H1 (cell line): ENCODE measurements at regions not wholly inside any gene's neighbourhood (a gene's known extent, or its start where the extent isn't known, plus 50 kb on each side); places are given as distances from the start of the nearest gene placed in this dataset.
"Not testable (repeated sequence)": the region's sequence is repeated elsewhere in the genome, so short reads cannot be mapped to it uniquely, and the experiment has no call there.

Source experiments
- CTCF ChIA-PET: fragments of 300-600 bp; sonication (Branson Sonifier 250); formaldehyde crosslinking; loops from one replicate; lab custom pipeline; 2021; ENCODE audit not compliant: partially characterized antibody; lab: Charles Lee
- POLR2A ChIA-PET: fragments of 300-600 bp; sonication (Branson Sonifier 250); formaldehyde crosslinking; loops from one replicate; lab custom pipeline; 2021; ENCODE audit warnings: inconsistent platforms; ENCODE audit not compliant: partially characterized antibody; lab: Charles Lee
- DNase-seq, 2 experiments: peaks; one replicate each; pipeline versions ENCODE4 v3.0.0 to v3.0.0-alpha.2; 2010 to 2022; ENCODE audit warnings: low spot score in 2 of 2, low read depth in 1 of 2, mixed read lengths in 1 of 2
- FAIRE-seq: peaks from 2 replicates; lab custom pipeline; 2011; peaks lifted over from hg19 to GRCh38; lab: Jason Lieb, UNC
- H2AFZ ChIP-seq: 2 replicates; pipeline ENCODE4 v1.8.1; 2012; ENCODE audit warnings: low read length, inconsistent platforms
- H2AK5ac ChIP-seq: 2 replicates; pipeline ENCODE4 v1.6.1; 2013; ENCODE audit warnings: low read depth, low read length
- H2BK120ac ChIP-seq: replicated peaks from 2 replicates; pipeline ENCODE3; 2013; ENCODE audit warnings: low read depth, low read length, inconsistent platforms
- H2BK12ac ChIP-seq: 2 replicates; pipeline ENCODE4 v1.6.1; 2013; ENCODE audit warnings: low read depth, low read length
- H2BK15ac ChIP-seq: 2 replicates; pipeline ENCODE4 v1.6.1; 2013; ENCODE audit warnings: low read length
- H2BK20ac ChIP-seq: 2 replicates; pipeline ENCODE4 v1.6.1; 2013; ENCODE audit warnings: low read length
- H2BK5ac ChIP-seq: 2 replicates; pipeline ENCODE4 v1.6.1; 2013; ENCODE audit warnings: low read depth, low read length
- H3K14ac ChIP-seq: 2 replicates; pipeline ENCODE4 v1.6.1; 2013; ENCODE audit warnings: inconsistent platforms; ENCODE audit not compliant: insufficient read length
- H3K18ac ChIP-seq: 2 replicates; pipeline ENCODE4 v1.6.1; 2013; ENCODE audit warnings: low read length; ENCODE audit errors: extremely low read depth
- H3K23ac ChIP-seq: 2 replicates; pipeline ENCODE4 v1.6.1; 2013; ENCODE audit warnings: inconsistent platforms; ENCODE audit not compliant: insufficient read length
- H3K23me2 ChIP-seq: 2 replicates; pipeline ENCODE4 v1.6.1; 2013; ENCODE audit warnings: low read depth, low read length
- H3K27ac ChIP-seq: 2 replicates; pipeline ENCODE4 v1.6.1; 2011; ENCODE audit warnings: low read depth, low read length, inconsistent platforms
- H3K27me3 ChIP-seq, 4 experiments: replicated peaks in 1 of 4; 1 replicate in 1 of 4; 2 replicates in 3 of 4; pipeline versions ENCODE4 v1.6.1 to v1.8.1; 2011 to 2013; ENCODE audit warnings: low read length in 3 of 4, mild to moderate bottlenecking in 3 of 4, inconsistent platforms in 2 of 4, mixed read lengths in 2 of 4, moderate library complexity in 1 of 4; ENCODE audit not compliant: control insufficient read depth in 3 of 4, insufficient read depth in 3 of 4; ENCODE audit errors: extremely low read depth in 1 of 4
- H3K36me3 ChIP-seq, 4 experiments: 2 replicates each; pipeline versions ENCODE4 v1.6.1 to v1.8.1; 2011 to 2013; ENCODE audit warnings: mild to moderate bottlenecking in 4 of 4, low read length in 3 of 4, moderate library complexity in 2 of 4, control low read depth in 1 of 4, inconsistent platforms in 1 of 4; ENCODE audit not compliant: insufficient read depth in 4 of 4, control insufficient read depth in 2 of 4
- H3K4ac ChIP-seq: replicated peaks from 2 replicates; pipeline ENCODE3; 2013; ENCODE audit warnings: low read length, low read depth, mixed read lengths, inconsistent platforms; ENCODE audit not compliant: insufficient read length
- H3K4me1 ChIP-seq, 4 experiments: replicated peaks in 1 of 4; 1 replicate in 1 of 4; 2 replicates in 3 of 4; pipeline versions ENCODE4 v1.6.1 to v1.8.1; 2011 to 2013; ENCODE audit warnings: low read length in 3 of 4, inconsistent platforms in 2 of 4, mixed read lengths in 1 of 4; ENCODE audit not compliant: insufficient read depth in 4 of 4, control insufficient read depth in 3 of 4
- H3K4me2 ChIP-seq, 2 experiments: 2 replicates each; pipeline versions ENCODE4 v1.6.1 to v1.8.1; 2011 to 2013; ENCODE audit warnings: low read depth in 2 of 2, low read length in 2 of 2, control low read depth in 1 of 2, inconsistent platforms in 1 of 2, mild to moderate bottlenecking in 1 of 2; ENCODE audit not compliant: insufficient read depth in 1 of 2
- H3K4me3 ChIP-seq, 4 experiments: fragments of 200-600, 300-600 bp in 1 of 4; sonication (generic), shearing (Covaris generic), sonication (Bioruptor Twin) in 1 of 4; 2 replicates each; pipeline versions ENCODE4 v1.5.1 to v1.8.1; 2011 to 2016; ENCODE audit warnings: low read length in 4 of 4, low read depth in 3 of 4, control low read depth in 2 of 4, inconsistent platforms in 2 of 4, mild to moderate bottlenecking in 2 of 4, mixed read lengths in 1 of 4, moderate library complexity in 1 of 4; ENCODE audit not compliant: insufficient read depth in 2 of 4; ENCODE audit errors: extremely low read depth in 1 of 4
- H3K56ac ChIP-seq: replicated peaks from 2 replicates; pipeline ENCODE3; 2013; ENCODE audit warnings: low read depth, mild to moderate bottlenecking, mixed read lengths, low read length, inconsistent platforms; ENCODE audit not compliant: insufficient read length
- H3K79me1 ChIP-seq: 2 replicates; pipeline ENCODE4 v1.6.1; 2013; ENCODE audit warnings: low read depth, low read length, control low read depth
- H3K79me2 ChIP-seq, 2 experiments: 2 replicates each; pipeline versions ENCODE4 v1.6.1 to v1.8.1; 2012 to 2013; ENCODE audit warnings: low read length in 2 of 2, mild to moderate bottlenecking in 2 of 2, inconsistent platforms in 1 of 2; ENCODE audit not compliant: insufficient read depth in 2 of 2, control insufficient read depth in 1 of 2
- H3K9ac ChIP-seq, 4 experiments: replicated peaks in 1 of 4; 1 replicate in 1 of 4; 2 replicates in 3 of 4; pipeline versions ENCODE4 v1.6.1 to v1.8.1; 2011 to 2013; ENCODE audit warnings: low read depth in 3 of 4, low read length in 3 of 4, control low read depth in 2 of 4, mild to moderate bottlenecking in 2 of 4, moderate library complexity in 2 of 4, inconsistent platforms in 1 of 4; ENCODE audit errors: extremely low read depth in 1 of 4
- H3K9me3 ChIP-seq, 2 experiments: 2 replicates each; pipeline versions ENCODE4 v1.6.1 to v1.8.1; 2012 to 2013; ENCODE audit warnings: mild to moderate bottlenecking in 2 of 2, moderate library complexity in 2 of 2, control low read depth in 1 of 2, inconsistent platforms in 1 of 2, low read depth in 1 of 2, low read length in 1 of 2, mixed read lengths in 1 of 2; ENCODE audit not compliant: insufficient read depth in 2 of 2
- H4K20me1 ChIP-seq, 2 experiments: replicated peaks in 1 of 2; 2 replicates each; pipeline versions ENCODE3 to v1.8.1; 2011 to 2013; ENCODE audit warnings: inconsistent platforms in 2 of 2, low read length in 2 of 2, mild to moderate bottlenecking in 1 of 2; ENCODE audit not compliant: insufficient read depth in 2 of 2, control insufficient read depth in 1 of 2
- H4K5ac ChIP-seq: 2 replicates; pipeline ENCODE4 v1.6.1; 2013; ENCODE audit warnings: low read length, low read depth, mixed read lengths, inconsistent platforms; ENCODE audit not compliant: insufficient read length
- H4K8ac ChIP-seq: 2 replicates; pipeline ENCODE4 v1.8.0; 2013; ENCODE audit warnings: mild to moderate bottlenecking, moderate library complexity, low read length, inconsistent platforms; ENCODE audit not compliant: insufficient read depth; ENCODE audit errors: extremely low read depth
- H4K91ac ChIP-seq: replicated peaks from 2 replicates; pipeline ENCODE3; 2013; ENCODE audit warnings: low read length, mixed read lengths, inconsistent platforms; ENCODE audit not compliant: insufficient read length
- ATF2 ChIP-seq: IDR thresholded peaks from 2 replicates; pipeline ENCODE4 v1.6.1; 2012; ENCODE audit warnings: low read length, inconsistent platforms
- CBX5 ChIP-seq: fragments of 300-800, 300-1000 bp; sonication (generic); IDR thresholded peaks from 2 replicates; pipeline ENCODE4 v1.7.1; 2016; ENCODE audit warnings: antibody characterized with exemption, low read length, low read depth
- ZNF274 ChIP-seq: IDR thresholded peaks from 2 replicates; pipeline ENCODE4 v1.7.0; 2012; ENCODE audit warnings: low read length, borderline replicate concordance; ENCODE audit errors: extremely low read depth
- WGBS, 2 experiments: shearing (Covaris generic) in 1 of 2; methylation state at CpG; one replicate each; pipeline versions ENCODE4 v1.1.6 to v1.1.7; 2013 to 2015; ENCODE audit warnings: low lambda C conversion rate in 2 of 2, mixed read lengths in 2 of 2, inconsistent platforms in 1 of 2, low coverage in 1 of 2, missing lambda C conversion rate in 1 of 2; ENCODE audit not compliant: insufficient replicate concordance in 2 of 2, insufficient coverage in 1 of 2, insufficient read length in 1 of 2; ENCODE audit errors: extremely low coverage in 1 of 2, missing lambda C conversion rate in 1 of 2; 5-methylcytosine and 5-hydroxymethylcytosine counted together

GRCh38 chr12:112711507-112711906 lies 80.0 kb upstream of the RPH3A start (continued):
- TF ChIP-seq CBX5 (no peak), ATF2 (no peak), ZNF274 (no peak)

- H3K9ac ChIP-seq, H3K56ac ChIP-seq, CTCF ChIA-PET, H3K23me2 ChIP-seq, DNase-seq, H4K91ac ChIP-seq, H4K8ac ChIP-seq, H3K9me3 ChIP-seq, H3K4me1 ChIP-seq, H3K36me3 ChIP-seq, H2BK15ac ChIP-seq, H3K14ac ChIP-seq, H3K79me1 ChIP-seq, FAIRE-seq, H4K5ac ChIP-seq, H3K4me2 ChIP-seq, H2AFZ ChIP-seq, H3K27me3 ChIP-seq, H2BK120ac ChIP-seq, H3K4ac ChIP-seq, H3K27ac ChIP-seq, H3K4me3 ChIP-seq, H2AK5ac ChIP-seq, H2BK12ac ChIP-seq, H3K79me2 ChIP-seq, H2BK20ac ChIP-seq, H4K20me1 ChIP-seq, H2BK5ac ChIP-seq, H3K18ac ChIP-seq, POLR2A ChIA-PET, H3K23ac ChIP-seq: not testable (repeated sequence)
- 7 to 9% methylated on average over 2 of the region's 2 CpGs for WGBS, 2 experiments
These were observed 78.8 kb upstream of the RPH3A start for GRCh38 chr12:112712751-112713150.
